RWPE2 (cell line): ENCODE measurements at regions not wholly inside any gene's neighbourhood (a gene's known extent, or its start where the extent isn't known, plus 50 kb on each side); places are given as distances from the start of the nearest gene placed in this dataset.

ENCODE experiments used
- ATAC-seq: fragments of 200-7000 bp; cut with Tn5 transposase; 3 replicates; pipeline ENCODE4 v1.9.1; 2021; ENCODE audit warnings: low read depth
- DNase-seq: peaks from one replicate; pipeline ENCODE4 v3.0.0-alpha.2; 2020; ENCODE audit warnings: low spot score
- H3K27ac ChIP-seq: fragments of 450-650 bp; 2 replicates; pipeline ENCODE4 v1.5.1; 2017; ENCODE audit warnings: mild to moderate bottlenecking; ENCODE audit not compliant: poor library complexity, severe bottlenecking
- H3K27me3 ChIP-seq: fragments of 250-450 bp; sonication (Bioruptor Pico); 2 replicates; pipeline ENCODE4 v1.5.1; 2021; ENCODE audit warnings: mild to moderate bottlenecking, moderate library complexity; ENCODE audit not compliant: insufficient read depth, poor library complexity, severe bottlenecking
- H3K36me3 ChIP-seq: fragments of 250-450 bp; sonication (Bioruptor Pico); 2 replicates; pipeline ENCODE4 v1.5.1; 2020; ENCODE audit warnings: low read depth, mild to moderate bottlenecking, moderate library complexity
- H3K4me1 ChIP-seq: fragments of 250-450 bp; sonication (Bioruptor Pico); 2 replicates; pipeline ENCODE4 v1.5.1; 2021; ENCODE audit warnings: mild to moderate bottlenecking, moderate library complexity; ENCODE audit not compliant: insufficient read depth, poor library complexity, severe bottlenecking
- H3K4me3 ChIP-seq: fragments of 250-450 bp; sonication (Bioruptor Pico); 2 replicates; pipeline ENCODE4 v1.5.1; 2021; ENCODE audit warnings: mild to moderate bottlenecking, moderate library complexity; ENCODE audit not compliant: severe bottlenecking
- H3K9me3 ChIP-seq: fragments of 250-450 bp; sonication (Bioruptor Pico); 2 replicates; pipeline ENCODE4 v1.5.1; 2021; ENCODE audit warnings: mild to moderate bottlenecking, moderate library complexity; ENCODE audit not compliant: severe bottlenecking
- TF ChIP-seq, protein P1 (sequence below): fragments of 450-650 bp; IDR thresholded peaks from one replicate; pipeline ENCODE4 v1.5.1; 2017; ENCODE audit warnings: mild to moderate bottlenecking, moderate library complexity; ENCODE audit not compliant: poor library complexity, severe bottlenecking

DNA sequence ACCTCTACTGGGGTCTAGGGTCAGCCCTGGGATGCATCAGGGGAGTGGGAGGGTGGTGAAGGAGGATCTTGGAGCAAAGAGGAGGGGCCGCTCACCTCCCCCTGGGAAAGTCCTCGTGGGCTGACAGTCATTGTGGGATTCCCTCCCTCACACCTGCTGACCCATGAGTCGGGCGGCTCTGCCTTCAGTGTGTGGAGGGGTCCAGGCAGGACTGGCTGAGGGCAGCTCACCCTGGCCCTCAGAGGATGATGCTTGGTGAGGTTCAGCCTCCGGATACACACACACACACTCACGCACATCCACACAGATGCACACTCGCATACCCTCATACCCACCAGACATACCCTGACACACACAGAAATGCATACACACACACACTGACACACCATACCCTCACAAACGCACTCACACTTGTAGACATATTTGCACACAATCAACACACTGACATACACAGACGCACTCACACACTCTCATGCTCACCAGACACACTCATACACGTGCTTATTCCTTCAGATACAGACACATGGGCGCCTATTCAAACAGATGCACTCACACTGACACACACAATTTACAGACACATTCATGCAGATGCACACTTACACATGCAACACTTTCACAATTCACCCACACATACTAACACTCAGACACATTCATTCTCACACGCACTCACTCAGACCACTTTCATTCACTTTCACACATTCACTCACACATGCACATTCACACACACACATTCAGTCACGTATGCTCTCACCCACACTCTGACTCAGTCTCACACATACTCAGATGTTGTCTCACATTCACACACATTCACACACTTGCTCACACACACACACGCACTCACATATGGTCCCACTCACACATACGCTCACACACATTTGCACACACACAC, 105.1 kb upstream of the RPL38 start:
- TF ChIP-seq, protein P1, sequence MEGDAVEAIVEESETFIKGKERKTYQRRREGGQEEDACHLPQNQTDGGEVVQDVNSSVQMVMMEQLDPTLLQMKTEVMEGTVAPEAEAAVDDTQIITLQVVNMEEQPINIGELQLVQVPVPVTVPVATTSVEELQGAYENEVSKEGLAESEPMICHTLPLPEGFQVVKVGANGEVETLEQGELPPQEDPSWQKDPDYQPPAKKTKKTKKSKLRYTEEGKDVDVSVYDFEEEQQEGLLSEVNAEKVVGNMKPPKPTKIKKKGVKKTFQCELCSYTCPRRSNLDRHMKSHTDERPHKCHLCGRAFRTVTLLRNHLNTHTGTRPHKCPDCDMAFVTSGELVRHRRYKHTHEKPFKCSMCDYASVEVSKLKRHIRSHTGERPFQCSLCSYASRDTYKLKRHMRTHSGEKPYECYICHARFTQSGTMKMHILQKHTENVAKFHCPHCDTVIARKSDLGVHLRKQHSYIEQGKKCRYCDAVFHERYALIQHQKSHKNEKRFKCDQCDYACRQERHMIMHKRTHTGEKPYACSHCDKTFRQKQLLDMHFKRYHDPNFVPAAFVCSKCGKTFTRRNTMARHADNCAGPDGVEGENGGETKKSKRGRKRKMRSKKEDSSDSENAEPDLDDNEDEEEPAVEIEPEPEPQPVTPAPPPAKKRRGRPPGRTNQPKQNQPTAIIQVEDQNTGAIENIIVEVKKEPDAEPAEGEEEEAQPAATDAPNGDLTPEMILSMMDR = no peak
- ATAC-seq (no peak), DNase-seq (no peak)
- Histone ChIP-seq H3K9me3 (no peaks in the 10 kb centered on the region), H3K27me3 (peaks cover 37% of the 10 kb centered on the region), H3K4me3 (no peak overlapping the region), H3K4me1 (no peaks in the 10 kb centered on the region), H3K36me3 (no peaks in the 10 kb centered on the region), H3K27ac (no peak overlapping the region)

DNA sequence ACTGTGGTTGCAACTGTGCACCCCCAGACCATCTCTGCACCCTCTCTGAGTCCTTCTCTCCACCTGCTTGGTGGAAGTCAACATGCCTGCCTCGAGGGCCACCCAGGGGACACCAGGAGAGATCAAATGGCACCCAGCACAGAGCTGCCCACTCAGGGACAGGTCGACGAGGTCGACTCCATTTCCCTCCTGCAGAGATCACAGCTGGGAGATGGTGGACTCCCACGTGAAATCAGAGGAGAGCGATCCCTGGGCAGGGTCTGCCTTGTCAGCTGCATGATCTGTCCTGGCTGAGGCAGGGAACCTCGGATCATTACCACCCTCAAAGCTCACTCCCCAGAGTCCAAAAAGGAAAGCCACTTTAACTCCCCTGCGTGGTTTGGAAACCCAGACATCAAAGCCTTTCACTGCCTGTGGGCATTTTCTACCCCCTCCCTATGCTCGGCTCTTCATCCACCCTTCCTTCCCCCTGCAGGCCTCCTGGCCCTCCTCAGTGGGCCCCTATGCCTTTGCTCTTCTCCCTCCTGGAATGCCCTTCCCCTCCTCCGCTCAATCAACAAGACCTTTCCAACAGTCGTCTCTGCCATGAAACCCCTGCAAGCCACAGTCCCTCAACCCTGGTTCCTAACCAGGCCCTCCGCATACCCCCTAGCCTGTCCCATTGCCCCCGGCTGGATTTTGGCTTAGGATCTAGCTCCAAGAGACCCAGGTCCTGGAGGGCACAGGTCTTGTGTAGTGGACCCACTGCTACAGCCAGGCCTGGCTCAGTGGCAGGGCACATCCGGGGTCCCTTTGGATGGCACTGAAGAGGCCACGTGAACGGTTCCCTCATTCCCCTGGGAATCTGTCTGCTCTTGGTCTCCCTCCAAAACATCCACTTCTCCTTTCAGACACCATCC, 103.8 kb upstream of the RPL38 start:
- Histone ChIP-seq H3K27me3 (peaks cover 50% of the 10 kb centered on the region), H3K4me1 (no peaks in the 10 kb centered on the region), H3K4me3 (no peak overlapping the region), H3K27ac (no peak overlapping the region), H3K36me3 (no peaks in the 10 kb centered on the region), H3K9me3 (no peaks in the 10 kb centered on the region)
- DNase-seq (no peak), ATAC-seq (no peak)
- TF ChIP-seq, protein P1 = no peak

DNA sequence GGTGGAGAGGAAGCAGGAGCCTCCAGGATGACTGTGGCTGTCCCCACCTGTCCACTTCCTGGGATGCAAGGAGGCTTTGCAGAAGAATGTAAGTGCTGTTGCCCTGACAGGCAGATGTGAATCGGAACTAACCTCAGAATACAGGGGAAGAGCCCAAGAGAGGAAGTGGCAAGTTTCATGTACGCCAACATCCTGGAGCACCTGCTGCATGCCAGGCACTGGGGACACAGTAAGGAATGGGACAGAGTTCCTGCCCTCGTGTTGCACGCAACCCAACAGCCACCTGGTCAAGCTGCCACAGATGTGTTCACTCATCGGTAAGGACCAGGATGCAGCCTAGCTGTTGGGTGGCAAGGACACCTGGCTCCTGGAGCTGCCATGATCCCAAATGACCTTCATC, 98.6 kb upstream of the RPL38 start:
- DNase-seq (no peak), ATAC-seq (no peak)
- H3K4me1 ChIP-seq = no peaks in the 10 kb centered on the region
- no peak overlapping the region for H3K4me3 ChIP-seq
- no peak overlapping the region for H3K27ac ChIP-seq
- TF ChIP-seq, protein P1 = no peak
- no peaks in the 10 kb centered on the region for H3K36me3 ChIP-seq
- no peaks in the 10 kb centered on the region for H3K9me3 ChIP-seq
- H3K27me3 ChIP-seq = peaks cover 68% of the 10 kb centered on the region

DNA sequence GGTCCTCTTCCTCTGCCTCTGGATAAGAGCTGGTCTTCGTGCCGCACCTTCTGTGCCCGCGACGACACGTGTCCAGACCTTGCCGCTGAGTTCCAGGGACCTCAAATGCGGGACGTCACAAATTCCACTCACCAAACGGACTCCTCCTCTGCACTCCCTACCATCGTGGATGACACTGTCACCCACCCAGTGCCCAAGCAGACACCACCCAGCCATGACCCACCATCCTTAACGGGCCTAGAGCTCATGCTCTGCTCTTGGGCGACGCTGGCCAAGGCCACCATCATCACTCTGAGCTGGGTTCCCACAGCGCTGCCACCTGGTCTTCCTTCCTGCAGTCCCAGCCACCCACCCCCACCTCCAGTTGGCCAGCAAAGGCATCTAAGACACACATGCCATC, 96.4 kb upstream of the RPL38 start:
- Histone ChIP-seq H3K36me3 (no peaks in the 10 kb centered on the region), H3K27ac (no peak overlapping the region), H3K4me3 (no peak overlapping the region), H3K27me3 (peaks cover 64% of the 10 kb centered on the region), H3K4me1 (no peaks in the 10 kb centered on the region), H3K9me3 (no peaks in the 10 kb centered on the region)
- DNase-seq (no peak), ATAC-seq (no peak)
- TF ChIP-seq, protein P1 = no peak
